NCI-H460 (cell line): ENCODE measurements at regions not wholly inside any gene's neighbourhood (a gene's known extent, or its start where the extent isn't known, plus 50 kb on each side); places are given as distances from the start of the nearest gene placed in this dataset.

Experiments
- DNase-seq: peaks from one replicate; pipeline ENCODE4 v3.0.0-alpha.2; 2016; ENCODE audit warnings: low read depth; ENCODE audit errors: extremely low read depth

DNA sequence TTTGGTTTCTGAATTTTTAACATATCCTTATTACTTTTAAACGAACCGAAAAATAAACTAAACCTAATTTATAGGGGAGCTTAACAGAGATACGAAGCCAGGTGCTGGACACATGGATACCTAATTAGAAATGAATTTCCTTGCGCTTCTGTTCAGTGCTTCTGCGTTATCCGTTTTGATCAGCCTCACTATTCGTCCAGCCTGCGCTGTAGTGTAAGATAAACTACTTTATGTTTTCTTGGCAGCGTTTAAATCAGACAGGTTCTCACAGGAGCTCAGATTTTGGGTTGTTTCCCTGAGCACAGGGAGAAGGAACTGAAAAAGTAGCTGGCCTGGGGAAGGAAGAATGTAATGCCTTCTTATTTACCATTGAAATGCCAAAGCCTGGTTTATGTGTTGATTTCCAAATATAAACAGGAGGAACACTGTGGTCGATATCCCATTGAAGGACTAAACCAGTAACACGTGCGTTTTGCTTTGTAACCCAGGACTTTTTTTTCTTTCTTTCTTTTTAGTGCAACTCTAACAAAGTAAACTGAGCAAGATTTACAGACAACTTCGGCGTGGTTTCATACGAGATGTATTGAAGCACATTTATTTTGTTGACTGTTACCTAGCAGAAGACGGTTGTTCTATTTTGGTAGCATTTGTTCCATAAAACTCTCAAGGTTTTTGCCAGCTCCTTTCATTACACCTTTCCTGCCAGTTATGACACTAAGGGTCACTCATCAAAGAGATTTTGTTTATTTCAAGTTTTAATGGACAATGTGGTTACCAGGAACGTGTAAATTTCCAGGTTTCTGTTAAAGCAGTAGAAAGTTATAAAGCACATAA, 214.8 kb upstream of the HEY2 start:
- DNase-seq, result no peak

GRCh38 chr6:125537090-125537489, 212.3 kb upstream of the HEY2 start:
- DNase-seq, result no peak

DNA sequence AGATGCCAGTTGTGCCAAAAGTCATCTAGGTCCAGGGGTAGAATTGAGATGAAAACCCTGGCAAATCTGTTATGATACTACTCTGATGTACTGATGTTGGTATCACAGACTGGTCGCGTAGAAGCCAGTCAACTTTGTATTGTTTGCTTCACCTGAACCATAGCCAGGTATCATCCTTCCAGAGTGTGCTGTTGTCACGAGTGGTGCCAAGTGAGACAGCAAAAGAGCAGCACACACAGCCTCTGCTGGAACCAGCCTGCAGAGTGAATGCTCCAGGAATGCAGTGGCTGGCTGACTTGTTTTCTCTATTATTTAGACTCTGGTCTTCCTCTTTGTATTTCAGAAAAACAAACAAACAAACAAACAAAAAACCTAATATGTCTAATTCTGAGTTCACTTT, 209.5 kb upstream of the HEY2 start:
- no peak for DNase-seq

GRCh38 chr6:125544819-125545218, 204.6 kb upstream of the HEY2 start:
- DNase-seq, result no peak

DNA sequence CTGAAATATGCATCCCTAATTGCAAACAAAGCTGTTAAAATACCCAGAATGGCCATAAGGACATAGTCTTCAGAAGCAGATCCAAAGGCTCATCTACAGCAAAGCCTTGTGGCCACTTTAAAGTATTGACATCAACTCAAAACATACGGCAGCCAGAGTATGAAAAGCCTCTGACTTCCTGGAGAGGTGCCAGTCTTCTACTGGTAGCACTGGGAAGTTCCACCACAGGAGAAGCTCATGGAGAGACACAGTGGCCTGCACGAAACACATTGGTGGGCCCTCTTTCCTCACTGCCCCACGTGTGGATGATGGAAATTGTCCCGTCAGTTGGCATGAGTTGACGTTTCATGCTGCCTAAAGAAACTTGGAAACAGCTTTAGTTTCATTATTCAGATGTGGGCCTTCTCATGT, 202.6 kb upstream of the HEY2 start:
- no peak for DNase-seq

GRCh38 chr6:125547381-125547780, 202.1 kb upstream of the HEY2 start:
- no peak for DNase-seq

- DNase-seq, result no peak
These were observed 200.1 kb upstream of the HEY2 start for GRCh38 chr6:125549202-125549884.

DNA sequence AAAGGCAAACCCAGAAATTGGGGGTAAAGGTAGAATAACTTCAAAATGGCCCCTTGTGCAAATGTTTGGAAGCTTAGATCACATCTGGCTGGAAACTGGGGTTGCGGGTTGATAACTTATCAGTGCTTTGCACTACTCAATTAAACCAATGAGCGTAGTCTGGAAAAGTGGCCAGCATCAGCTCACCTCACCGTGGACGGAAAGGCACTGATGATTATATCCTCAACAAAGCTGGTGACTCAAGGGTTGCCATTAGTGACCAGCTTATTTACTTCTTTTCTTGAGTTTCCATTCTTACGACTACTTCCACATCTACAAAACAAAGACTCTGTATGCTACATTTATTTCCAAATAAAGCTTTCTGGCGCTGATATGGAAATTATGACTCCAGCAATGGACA, 198.5 kb upstream of the HEY2 start:
- no peak for DNase-seq

- no peak for DNase-seq
These were observed 196.6 kb upstream of the HEY2 start for GRCh38 chr6:125552819-125553218.

- DNase-seq, result no peak
These were observed 195.0 kb upstream of the HEY2 start for GRCh38 chr6:125554456-125554855.

DNA sequence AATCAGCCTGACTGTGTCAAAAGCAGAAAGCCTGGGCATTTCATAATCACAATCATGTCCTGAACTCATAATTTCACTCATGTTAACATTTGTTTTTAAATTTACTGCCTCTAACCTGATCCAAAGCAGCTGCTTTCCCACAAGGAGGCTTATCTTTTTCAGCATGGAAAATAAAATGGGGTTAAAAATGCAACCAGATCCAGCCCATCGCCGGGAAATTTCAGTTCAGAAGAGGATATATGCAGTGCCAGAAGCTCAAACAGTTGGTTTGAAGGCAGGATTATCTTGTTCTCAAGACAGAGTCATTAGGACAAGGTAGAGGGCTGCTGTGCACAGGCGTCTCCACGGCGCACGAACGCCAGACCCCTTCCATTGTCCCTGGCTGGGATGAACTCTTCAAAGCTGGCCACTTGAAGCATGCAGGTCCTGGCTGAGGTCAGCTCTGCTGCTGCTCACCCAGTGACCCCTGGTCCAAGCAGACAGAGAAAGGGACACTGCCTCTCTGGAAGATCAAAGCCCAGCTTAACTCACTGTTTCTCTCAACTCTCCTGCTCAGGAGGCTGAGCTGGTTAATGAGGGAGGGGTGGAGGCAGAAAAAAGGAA, 191.1 kb upstream of the HEY2 start:
- DNase-seq, result no peak

DNA sequence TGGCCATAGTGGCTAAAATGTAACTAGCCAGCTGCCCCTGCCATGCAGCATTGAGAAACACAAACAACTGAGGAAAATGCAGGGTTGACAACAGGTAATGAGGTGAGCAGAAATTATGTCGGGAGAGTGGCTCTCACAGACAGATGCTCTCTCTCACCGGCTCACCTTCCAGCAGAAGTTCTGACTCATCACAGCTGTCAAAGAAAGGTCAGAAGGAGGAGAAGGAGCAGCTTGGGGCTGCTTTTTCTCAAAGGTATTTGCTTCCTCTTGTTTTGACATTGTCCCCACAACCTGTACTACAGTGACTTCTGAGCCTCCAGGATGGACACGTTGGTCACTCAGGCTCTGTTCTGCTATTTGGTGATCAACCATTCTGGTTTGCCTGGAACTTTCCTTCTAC, 190.5 kb upstream of the HEY2 start:
- no peak for DNase-seq

DNA sequence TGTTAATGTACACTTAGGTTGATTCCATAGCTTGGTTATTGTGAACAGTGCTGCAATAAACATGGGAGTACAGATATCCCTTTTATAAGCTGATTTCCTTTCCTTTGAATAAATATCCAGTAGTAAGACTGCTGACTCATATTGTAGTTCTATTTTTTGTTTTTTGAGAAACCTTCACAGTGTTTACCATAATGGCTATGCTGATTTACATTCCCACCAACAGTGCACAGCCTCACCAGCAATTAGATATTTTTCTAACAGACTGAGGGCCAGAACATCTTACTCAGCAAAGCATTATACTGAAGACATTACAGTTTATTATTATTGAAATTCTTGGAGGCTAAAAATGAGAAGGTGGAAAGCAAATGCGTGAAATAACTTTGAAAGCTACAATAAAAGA, 187.3 kb upstream of the HEY2 start:
- no peak for DNase-seq

DNA sequence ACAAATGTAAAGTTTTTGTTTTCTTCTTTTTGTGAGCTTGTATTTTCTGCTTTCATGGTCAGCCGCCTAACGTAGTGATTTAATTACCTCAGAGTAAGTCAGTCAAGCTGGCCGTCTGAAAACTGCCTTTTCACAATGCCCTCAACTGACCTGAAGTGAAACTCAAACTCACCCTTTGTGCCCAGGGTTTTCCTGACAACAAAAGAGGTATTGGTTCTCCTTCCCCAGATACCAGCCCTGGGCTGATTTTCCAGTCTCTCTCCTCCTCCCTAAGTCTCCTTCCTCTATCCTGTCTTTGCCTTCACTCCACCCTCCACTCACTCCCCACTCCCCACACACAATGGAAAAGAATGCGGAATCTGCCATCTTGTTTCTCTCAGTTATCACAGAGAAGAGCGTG, 184.5 kb upstream of the HEY2 start:
- DNase-seq, result no peak

DNA sequence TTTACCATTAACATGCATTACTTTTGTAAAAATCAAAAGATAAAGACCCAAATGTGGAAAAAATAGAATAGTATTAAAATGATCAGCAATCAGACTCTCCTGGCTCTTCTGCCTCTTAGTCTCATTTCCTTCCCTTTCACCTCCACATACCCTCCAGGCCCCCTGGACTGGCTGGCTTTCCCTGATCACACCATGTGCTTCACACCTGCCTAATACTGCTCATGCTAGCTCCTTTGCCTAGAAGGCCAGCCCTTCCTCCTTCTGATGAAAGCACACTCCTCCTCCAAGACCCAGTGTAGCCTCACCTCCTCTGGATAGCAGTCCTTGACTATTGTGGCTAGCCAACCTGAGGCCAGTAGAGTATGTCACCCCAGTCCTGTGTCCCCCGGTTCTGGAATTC, 182.0 kb upstream of the HEY2 start:
- no peak for DNase-seq

DNA sequence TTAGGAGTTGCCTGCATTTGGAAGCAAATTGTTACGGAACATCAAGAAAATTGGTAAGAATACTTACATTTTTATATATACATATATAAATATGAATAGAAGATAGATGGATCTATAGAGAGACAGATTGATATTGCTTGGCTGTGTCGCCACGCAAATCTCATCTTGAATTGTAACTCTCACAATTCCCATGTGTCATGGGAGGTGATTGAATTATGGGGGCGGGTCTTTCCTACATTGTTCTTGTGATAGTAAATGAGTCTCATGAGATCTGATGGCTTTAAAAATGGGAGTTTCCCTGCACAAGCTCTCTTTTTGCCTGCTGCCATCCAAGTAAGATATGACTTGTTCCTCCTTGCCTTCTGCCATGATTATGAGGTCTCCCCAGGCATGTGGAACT, 180.8 kb upstream of the HEY2 start:
- DNase-seq, result no peak

DNA sequence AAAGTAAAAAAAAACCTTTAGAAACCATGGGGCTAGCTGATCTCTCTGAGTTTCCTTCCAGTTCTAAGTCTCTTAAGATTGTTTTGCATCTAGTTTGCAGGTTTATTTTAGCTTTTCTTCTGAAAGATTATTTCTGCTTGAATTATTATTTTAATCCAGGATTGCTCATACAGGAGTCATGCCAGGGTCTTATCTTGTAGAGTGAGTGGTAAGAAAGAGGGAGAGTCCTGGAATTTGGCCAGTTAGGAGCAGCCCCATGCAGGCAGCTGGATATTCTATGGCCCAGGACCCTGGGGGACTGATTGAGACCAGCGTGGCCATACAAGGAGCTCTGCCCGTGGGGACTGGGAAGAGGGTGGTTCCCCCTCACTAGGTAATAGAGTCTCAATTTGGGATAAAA, 178.9 kb upstream of the HEY2 start:
- no peak for DNase-seq

- DNase-seq, result no peak
These were observed 178.2 kb upstream of the HEY2 start for GRCh38 chr6:125571207-125571755.

DNA sequence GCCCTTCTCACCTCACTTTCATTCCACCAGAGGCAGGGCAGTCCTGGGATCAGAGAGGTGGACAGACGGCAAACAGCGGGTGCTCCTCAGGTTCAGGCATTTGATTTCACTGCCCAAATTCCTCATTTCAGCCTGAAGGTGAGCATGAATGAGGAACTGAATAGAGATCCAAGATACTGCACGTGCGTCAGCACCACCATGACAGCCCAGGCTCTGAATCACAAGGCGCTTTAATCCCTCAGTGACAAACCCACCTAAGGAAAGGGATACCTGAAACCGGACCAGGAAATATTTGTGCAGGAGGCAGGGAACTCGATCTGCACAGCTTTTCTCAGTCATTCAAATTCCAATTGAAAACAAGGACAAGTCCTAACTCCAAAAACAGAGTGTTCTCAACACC, 174.8 kb upstream of the HEY2 start:
- no peak for DNase-seq

GRCh38 chr6:125577124-125577662, 172.2 kb upstream of the HEY2 start:
- no peak for DNase-seq

DNA sequence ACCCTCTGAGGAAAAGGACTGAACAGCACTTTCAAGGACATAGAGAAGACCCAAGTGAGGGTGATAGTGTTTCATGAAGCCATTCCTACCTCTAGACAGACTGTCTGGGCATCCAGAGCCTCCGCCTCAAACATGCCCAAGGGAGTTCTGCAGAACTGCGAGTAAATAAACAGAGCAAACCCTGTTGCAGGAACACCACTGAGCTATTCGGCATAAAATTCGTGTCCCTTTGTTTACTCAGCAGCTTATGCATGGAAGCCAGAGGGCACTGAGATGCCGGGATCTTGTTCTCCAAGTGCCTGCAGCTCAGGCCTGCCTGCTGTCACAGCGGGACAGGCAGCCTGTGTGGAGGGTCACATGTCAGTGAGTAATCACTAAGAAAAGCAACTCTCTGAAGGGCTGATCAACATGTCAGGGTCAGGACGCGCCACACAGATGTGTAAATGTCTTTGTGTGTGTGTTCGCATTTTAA, 164.9 kb upstream of the HEY2 start:
- no peak for DNase-seq
